Stomach (tissue), 4 donors: ENCODE measurements at regions not wholly inside any gene's neighbourhood (a gene's known extent, or its start where the extent isn't known, plus 50 kb on each side); places are given as distances from the start of the nearest gene placed in this dataset.

Experiments used
- CTCF ChIP-seq, 7 experiments: fragments of 450-650 bp in 4 of 7; fragments of 200-600 bp in 3 of 7; sonication (generic) in 3 of 7; IDR thresholded peaks; one replicate each; pipeline ENCODE4 v1.5.1; 2016 to 2019; ENCODE audit warnings: antibody characterized with exemption in 7 of 7, control low read depth in 2 of 7, mild to moderate bottlenecking in 1 of 7
- EP300 ChIP-seq: sonication (generic); formaldehyde crosslinking; IDR thresholded peaks from one replicate; pipeline ENCODE4 v1.6.1; 2017; ENCODE audit warnings: antibody characterized with exemption
- POLR2A ChIP-seq, 4 donors: fragments of 450-650 bp; IDR thresholded peaks; one replicate each; pipeline ENCODE4 v1.6.1; 2016; ENCODE audit warnings: antibody characterized with exemption in 4 of 4, control low read depth in 2 of 4, mild to moderate bottlenecking in 1 of 4, moderate library complexity in 1 of 4

- TF ChIP-seq CTCF (IDR thresholded peaks at IDR 0.05) (no peak), EP300 (no peak), POLR2A (IDR thresholded peaks at IDR 0.05) (no peak)
These were observed 105.7 kb downstream of the SLITRK2 start for GRCh38 chrX:145923376-145923775.
